C4-2B (cell line): ENCODE measurements at regions not wholly inside any gene's neighbourhood (a gene's known extent, or its start where the extent isn't known, plus 50 kb on each side); places are given as distances from the start of the nearest gene placed in this dataset.

Experiments
- ZFX ChIP-seq: fragments of 450-650 bp; IDR thresholded peaks from 2 replicates; pipeline ENCODE4 v1.6.1; 2017
- TF ChIP-seq, protein P1 (sequence below): fragments of 450-650 bp; conservative IDR thresholded peaks from 2 replicates; pipeline ENCODE4 v1.5.1; 2017; ENCODE audit warnings: mild to moderate bottlenecking

DNA sequence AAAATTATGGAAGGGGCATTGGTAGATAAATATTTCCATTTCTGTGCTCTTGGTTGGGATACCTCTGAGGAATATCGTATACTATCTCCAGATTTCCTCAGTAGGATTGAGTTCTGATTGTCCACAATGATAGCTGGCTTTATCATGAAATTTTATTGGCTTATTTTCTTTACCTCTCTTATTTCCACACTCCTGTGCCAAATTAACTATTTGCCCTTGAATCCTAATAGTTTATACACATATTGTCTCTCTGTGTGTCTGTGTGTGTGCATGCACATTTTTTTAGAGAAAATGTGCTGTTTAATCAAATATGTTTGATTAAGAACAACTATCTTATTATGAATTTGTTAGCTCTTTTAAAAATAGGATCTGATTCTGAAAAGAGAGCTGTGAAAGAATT lies 271.6 kb downstream of the DTHD1 start:
- TF ChIP-seq, protein P1, sequence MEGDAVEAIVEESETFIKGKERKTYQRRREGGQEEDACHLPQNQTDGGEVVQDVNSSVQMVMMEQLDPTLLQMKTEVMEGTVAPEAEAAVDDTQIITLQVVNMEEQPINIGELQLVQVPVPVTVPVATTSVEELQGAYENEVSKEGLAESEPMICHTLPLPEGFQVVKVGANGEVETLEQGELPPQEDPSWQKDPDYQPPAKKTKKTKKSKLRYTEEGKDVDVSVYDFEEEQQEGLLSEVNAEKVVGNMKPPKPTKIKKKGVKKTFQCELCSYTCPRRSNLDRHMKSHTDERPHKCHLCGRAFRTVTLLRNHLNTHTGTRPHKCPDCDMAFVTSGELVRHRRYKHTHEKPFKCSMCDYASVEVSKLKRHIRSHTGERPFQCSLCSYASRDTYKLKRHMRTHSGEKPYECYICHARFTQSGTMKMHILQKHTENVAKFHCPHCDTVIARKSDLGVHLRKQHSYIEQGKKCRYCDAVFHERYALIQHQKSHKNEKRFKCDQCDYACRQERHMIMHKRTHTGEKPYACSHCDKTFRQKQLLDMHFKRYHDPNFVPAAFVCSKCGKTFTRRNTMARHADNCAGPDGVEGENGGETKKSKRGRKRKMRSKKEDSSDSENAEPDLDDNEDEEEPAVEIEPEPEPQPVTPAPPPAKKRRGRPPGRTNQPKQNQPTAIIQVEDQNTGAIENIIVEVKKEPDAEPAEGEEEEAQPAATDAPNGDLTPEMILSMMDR, result no peak
- TF ChIP-seq ZFX, result no peak
